WERI-Rb-1 (cell line): ENCODE measurements at regions not wholly inside any gene's neighbourhood (a gene's known extent, or its start where the extent isn't known, plus 50 kb on each side); places are given as distances from the start of the nearest gene placed in this dataset.
A peak's percentile ranks its signal among the peaks of the same experiment; 100 is the strongest.

Experiments
- DNase-seq: peaks from one replicate; pipeline ENCODE4 v3.0.0-alpha.2; 2020
- H3K27ac ChIP-seq: fragments of 250-450 bp; sonication (Bioruptor Pico); 2 replicates; pipeline ENCODE4 v1.5.1; 2020; ENCODE audit warnings: mild to moderate bottlenecking, moderate library complexity
- H3K27me3 ChIP-seq: fragments of 250-450 bp; sonication (Bioruptor Pico); 2 replicates; pipeline ENCODE4 v1.5.1; 2021; ENCODE audit warnings: mild to moderate bottlenecking, low read depth, moderate library complexity; ENCODE audit not compliant: insufficient read depth, severe bottlenecking
- H3K36me3 ChIP-seq: fragments of 250-450 bp; sonication (Bioruptor Pico); 2 replicates; pipeline ENCODE4 v1.5.1; 2020; ENCODE audit warnings: mild to moderate bottlenecking, moderate library complexity
- H3K4me3 ChIP-seq: 2 replicates; pipeline ENCODE4 v1.5.1; 2011; ENCODE audit warnings: low read depth, mild to moderate bottlenecking, control low read depth, low read length
- H3K9me3 ChIP-seq: fragments of 250-450 bp; sonication (Bioruptor Pico); 2 replicates; pipeline ENCODE4 v1.5.1; 2021; ENCODE audit warnings: mild to moderate bottlenecking, moderate library complexity; ENCODE audit not compliant: severe bottlenecking
- TF ChIP-seq, protein P1 (sequence below): IDR thresholded peaks from 2 replicates; pipeline ENCODE4 v1.5.1; 2011; ENCODE audit warnings: low read depth, mild to moderate bottlenecking, control low read depth, inconsistent platforms, low read length

DNA sequence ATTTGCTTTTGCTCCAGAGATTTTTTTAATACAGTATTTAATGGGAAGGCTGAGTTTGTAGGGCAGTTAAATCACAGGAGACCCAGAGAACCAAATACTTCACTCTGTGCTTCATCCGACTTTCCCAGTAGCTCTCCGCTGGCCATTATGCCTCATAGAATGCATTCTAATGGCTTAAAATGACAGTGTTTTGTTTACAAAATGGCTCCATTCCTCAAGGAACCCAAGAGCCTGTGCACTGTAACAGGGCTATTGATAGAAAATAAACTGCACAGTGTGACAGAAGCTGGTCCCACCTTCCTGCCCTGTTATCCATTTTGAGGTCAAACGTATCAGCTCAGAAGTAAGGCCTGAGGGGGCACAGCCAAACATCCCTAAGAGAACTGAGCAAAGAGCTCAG is 136.5 kb downstream of the RAP2A start:
- Histone ChIP-seq H3K4me3 (no peak overlapping the region), H3K27me3 (no peaks in the 10 kb centered on the region), H3K36me3 (no peaks in the 10 kb centered on the region), H3K27ac (no peak overlapping the region), H3K9me3 (no peaks in the 10 kb centered on the region)
- TF ChIP-seq, protein P1, sequence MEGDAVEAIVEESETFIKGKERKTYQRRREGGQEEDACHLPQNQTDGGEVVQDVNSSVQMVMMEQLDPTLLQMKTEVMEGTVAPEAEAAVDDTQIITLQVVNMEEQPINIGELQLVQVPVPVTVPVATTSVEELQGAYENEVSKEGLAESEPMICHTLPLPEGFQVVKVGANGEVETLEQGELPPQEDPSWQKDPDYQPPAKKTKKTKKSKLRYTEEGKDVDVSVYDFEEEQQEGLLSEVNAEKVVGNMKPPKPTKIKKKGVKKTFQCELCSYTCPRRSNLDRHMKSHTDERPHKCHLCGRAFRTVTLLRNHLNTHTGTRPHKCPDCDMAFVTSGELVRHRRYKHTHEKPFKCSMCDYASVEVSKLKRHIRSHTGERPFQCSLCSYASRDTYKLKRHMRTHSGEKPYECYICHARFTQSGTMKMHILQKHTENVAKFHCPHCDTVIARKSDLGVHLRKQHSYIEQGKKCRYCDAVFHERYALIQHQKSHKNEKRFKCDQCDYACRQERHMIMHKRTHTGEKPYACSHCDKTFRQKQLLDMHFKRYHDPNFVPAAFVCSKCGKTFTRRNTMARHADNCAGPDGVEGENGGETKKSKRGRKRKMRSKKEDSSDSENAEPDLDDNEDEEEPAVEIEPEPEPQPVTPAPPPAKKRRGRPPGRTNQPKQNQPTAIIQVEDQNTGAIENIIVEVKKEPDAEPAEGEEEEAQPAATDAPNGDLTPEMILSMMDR: no peak
- DNase-seq: no peak

DNA sequence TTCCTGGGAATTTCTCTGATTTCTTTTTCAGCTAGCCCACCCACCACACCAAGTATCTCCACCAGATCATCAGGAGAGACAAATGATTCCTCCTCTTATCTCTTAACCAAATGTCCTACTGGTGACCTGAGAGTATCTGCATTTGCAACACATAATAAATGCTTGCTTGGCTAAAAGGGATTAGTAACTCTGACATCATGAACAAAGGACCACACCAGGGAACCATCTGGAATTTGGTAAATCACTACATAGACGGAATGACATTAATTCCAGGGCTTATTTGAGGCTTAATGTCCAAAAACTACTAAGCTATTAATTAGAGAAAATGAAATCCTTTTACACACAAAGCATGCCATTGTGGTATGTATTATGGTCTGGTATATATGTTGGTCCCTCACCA is 139.0 kb downstream of the RAP2A start:
- H3K9me3 ChIP-seq: no peaks in the 10 kb centered on the region
- no peaks in the 10 kb centered on the region for H3K27me3 ChIP-seq
- peak; percentile 46 for DNase-seq
- peak overlapping the region; percentile 30 for H3K27ac ChIP-seq
- H3K36me3 ChIP-seq: no peaks in the 10 kb centered on the region
- no peak overlapping the region for H3K4me3 ChIP-seq
- TF ChIP-seq, protein P1: no peak

- Histone ChIP-seq H3K27ac (no peak overlapping the region), H3K4me3 (no peak overlapping the region), H3K36me3 (no peaks in the 10 kb centered on the region), H3K9me3 (no peaks in the 10 kb centered on the region), H3K27me3 (no peaks in the 10 kb centered on the region)
- peak; percentile 85 for DNase-seq
- TF ChIP-seq, protein P1: peak; percentile 98
These were observed 141.0 kb downstream of the RAP2A start for GRCh38 chr13:97574926-97575325.

GRCh38 chr13:97577026-97577425 is 143.1 kb downstream of the RAP2A start:
- Histone ChIP-seq H3K36me3 (no peaks in the 10 kb centered on the region), H3K27me3 (no peaks in the 10 kb centered on the region), H3K27ac (no peak overlapping the region), H3K4me3 (no peak overlapping the region), H3K9me3 (no peaks in the 10 kb centered on the region)
- TF ChIP-seq, protein P1: no peak
- DNase-seq: no peak

GRCh38 chr13:97582170-97582569 is 148.2 kb downstream of the RAP2A start:
- no peak for DNase-seq
- no peaks in the 10 kb centered on the region for H3K27me3 ChIP-seq
- no peaks in the 10 kb centered on the region for H3K36me3 ChIP-seq
- no peak overlapping the region for H3K27ac ChIP-seq
- TF ChIP-seq, protein P1: no peak
- H3K9me3 ChIP-seq: no peaks in the 10 kb centered on the region
- H3K4me3 ChIP-seq: no peak overlapping the region

DNA sequence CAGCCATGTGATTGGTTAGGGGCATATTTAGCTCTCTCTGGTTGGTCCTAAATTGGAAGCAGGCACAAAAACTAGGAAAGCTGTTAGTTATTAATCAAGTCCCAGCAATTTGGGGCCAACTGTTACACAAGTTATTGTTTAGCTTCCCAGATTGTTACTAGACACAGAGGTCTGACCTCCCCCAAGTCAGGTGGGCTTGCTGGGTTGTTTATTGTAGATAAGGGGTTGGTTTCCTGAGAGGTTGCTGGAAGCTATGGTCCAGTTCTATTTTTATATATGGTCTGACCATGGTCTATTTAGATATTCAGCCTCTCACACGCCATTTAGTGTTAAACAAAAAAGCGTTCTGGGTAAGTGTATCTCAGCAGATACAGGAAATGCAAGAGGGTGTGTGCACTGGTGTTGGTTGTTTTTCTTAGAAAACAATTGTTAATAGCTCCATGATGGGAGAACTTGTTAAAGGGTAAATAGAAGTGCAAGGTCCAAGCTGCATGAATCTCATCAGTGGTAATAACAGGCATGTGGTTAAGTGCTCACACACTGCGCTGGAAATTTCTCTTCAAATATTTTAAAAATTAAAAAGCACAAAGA is 150.0 kb downstream of the RAP2A start:
- DNase-seq: no peak
- no peaks in the 10 kb centered on the region for H3K36me3 ChIP-seq
- TF ChIP-seq, protein P1: no peak
- H3K4me3 ChIP-seq: no peak overlapping the region
- no peak overlapping the region for H3K27ac ChIP-seq
- no peaks in the 10 kb centered on the region for H3K9me3 ChIP-seq
- H3K27me3 ChIP-seq: no peaks in the 10 kb centered on the region
